ENCODE measurements at regions not wholly inside any gene's neighbourhood (a gene's known extent, or its start where the extent isn't known, plus 50 kb on each side); places are given as distances from the start of the nearest gene placed in this dataset.

- intact Hi-C loops (cut with micrococcal nuclease): no loop called here
- ATAC-seq (no peak), DNase-seq (no peak)
Observed at GRCh38 chr4:34718576-34719245, 1525.6 kb downstream of the ARAP2 start.

DNA sequence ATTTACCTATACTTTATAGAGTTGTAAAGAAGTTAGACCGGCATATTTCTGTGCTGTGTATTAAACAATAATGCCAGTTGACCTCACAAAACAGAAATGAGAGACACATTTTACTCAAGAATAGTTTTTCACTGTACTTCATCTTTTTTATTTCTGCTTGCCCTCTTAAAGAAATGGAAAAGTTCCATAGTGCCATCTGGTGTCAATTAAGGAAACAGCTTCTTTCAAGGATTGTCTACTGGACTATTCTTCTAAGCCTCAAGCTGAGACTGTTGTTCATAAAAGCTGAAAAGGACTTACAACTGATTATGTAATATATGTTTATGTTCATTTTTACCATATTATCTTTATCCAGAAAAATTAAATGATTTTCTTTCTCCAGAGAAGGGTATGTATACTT lies 1523.7 kb downstream of the ARAP2 start:
- no peak for ATAC-seq
- intact Hi-C loops (cut with micrococcal nuclease): no loop called here
- DNase-seq: no peak

GRCh38 chr4:34721835-34722234 lies 1522.5 kb downstream of the ARAP2 start:
- no peak for ATAC-seq
- intact Hi-C loops (cut with micrococcal nuclease): no loop called here

GRCh38 chr4:34723605-34724004 lies 1520.7 kb downstream of the ARAP2 start:
- intact Hi-C loops (cut with micrococcal nuclease): no loop called here
- DNase-seq: no peak
- no peak for ATAC-seq

More at GRCh38 chr4:34721835-34722234, 1522.5 kb downstream of the ARAP2 start:
- no peak for DNase-seq

- intact Hi-C loops (cut with micrococcal nuclease): no loop called here
- ATAC-seq (no peak), DNase-seq (no peak)
Observed at GRCh38 chr4:34724491-34724890, 1519.8 kb downstream of the ARAP2 start.

GRCh38 chr4:34731070-34731469 lies 1513.2 kb downstream of the ARAP2 start:
- DNase-seq (no peak), ATAC-seq (no peak)
- intact Hi-C loops (cut with micrococcal nuclease): no loop called here

GRCh38 chr4:34732176-34732950 lies 1512.0 kb downstream of the ARAP2 start:
- no peak for DNase-seq
- intact Hi-C loops (cut with micrococcal nuclease): no loop called here
- no peak for ATAC-seq

DNA sequence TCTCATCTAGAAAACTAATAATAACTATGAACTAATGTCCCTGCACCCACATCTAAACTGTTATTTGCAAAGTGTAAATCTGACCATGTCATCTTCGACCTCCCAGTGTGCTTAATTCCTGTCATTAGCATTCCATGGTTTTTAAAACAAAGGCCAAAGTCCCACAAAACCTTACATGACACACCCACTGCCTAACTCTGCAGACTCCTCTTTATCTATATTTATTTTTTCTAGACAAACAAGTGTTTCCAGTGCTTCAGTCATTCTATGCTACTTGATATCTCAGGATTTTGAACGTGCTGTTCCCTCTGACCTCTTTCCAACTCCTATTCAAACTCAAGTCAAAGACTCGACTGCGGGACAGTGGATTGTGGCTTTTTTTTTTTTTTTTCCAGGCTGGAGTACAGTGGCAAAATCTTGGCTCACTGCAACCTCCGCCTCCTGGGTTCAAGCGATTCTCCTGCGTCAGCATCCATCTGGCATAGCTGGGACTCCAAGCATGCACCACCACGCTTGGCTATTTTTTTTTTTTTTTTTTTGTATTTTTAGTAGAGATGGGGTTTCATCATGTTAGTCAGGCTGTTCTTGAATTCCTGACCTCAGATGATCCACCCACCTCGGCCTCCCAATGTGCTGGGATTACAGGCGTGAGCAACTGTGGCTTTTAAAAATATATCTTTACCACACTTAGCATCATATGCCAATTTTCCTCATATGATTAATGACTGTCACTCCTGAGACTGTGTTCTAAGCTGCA lies 1511.0 kb downstream of the ARAP2 start:
- intact Hi-C loops (cut with micrococcal nuclease): no loop called here
- no peak for ATAC-seq
- no peak for DNase-seq

- ATAC-seq (no peak), DNase-seq (no peak)
- intact Hi-C loops (cut with micrococcal nuclease): no loop called here
Observed at GRCh38 chr4:34766935-34767334, 1477.4 kb downstream of the ARAP2 start.

DNA sequence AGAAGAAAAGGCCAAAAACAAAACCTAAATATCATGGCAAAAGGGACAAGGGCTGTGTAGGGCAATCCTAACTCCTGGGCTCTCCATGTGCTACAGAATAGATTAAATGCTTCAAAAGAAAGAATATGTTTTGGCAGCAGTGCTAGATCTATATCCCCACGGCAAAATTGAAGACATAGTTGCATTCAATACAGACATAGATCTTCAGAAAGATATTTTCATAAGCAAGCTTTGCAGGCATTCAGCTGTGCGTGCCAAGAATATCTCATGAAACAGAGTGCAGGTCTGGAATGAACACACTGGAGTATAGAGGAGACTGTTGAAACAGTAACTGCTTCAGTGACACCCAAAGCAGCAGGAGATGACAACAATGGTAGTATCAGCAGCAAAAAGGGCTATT lies 1476.9 kb downstream of the ARAP2 start:
- DNase-seq (no peak), ATAC-seq (no peak)
- intact Hi-C loops (cut with micrococcal nuclease): no loop called here

- ATAC-seq (no peak), DNase-seq (no peak)
- intact Hi-C loops (cut with micrococcal nuclease): no loop called here
Observed at GRCh38 chr4:34771632-34772031, 1472.7 kb downstream of the ARAP2 start.

DNA sequence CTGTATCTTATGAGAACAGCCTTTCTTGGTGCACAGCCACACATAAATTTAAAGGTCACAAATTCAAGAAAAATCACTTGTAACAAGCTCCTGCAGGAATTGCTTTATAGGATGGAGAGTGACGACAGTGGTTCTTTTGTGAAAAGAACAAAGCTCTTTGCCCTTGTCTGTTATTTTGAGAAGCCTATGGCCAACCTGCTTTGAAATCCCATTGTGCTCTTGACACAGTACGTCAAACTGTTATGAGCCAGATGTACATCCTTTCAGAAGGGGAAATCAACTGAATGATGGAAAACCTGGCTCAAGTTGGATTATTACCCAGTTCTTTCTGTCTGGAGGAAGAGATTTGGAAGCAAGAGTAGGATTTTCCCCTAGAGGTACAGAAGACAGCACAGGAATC lies 1454.2 kb downstream of the ARAP2 start:
- DNase-seq (no peak), ATAC-seq (no peak)
- intact Hi-C loops (cut with micrococcal nuclease): no loop called here

DNA sequence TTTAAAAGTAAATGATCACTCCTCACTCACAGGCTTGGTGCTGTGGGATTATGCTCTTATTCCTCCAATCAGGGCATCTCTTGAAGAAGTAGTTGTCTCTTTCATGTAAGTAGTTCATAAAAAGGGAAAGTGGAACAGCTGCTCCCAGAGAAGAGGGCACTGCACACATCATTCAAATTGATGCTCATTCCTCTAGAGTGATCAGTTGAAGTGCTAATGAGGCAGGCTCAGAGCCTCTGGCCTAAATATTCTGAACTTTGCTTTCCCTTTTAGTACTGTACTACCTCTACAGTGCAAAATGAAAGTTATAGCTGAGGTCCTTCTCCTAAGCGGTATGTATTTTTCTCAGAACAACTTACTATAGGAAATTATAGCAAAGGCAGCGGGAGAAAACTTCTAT lies 1453.1 kb downstream of the ARAP2 start:
- intact Hi-C loops (cut with micrococcal nuclease): no loop called here
- DNase-seq (no peak), ATAC-seq (no peak)

DNA sequence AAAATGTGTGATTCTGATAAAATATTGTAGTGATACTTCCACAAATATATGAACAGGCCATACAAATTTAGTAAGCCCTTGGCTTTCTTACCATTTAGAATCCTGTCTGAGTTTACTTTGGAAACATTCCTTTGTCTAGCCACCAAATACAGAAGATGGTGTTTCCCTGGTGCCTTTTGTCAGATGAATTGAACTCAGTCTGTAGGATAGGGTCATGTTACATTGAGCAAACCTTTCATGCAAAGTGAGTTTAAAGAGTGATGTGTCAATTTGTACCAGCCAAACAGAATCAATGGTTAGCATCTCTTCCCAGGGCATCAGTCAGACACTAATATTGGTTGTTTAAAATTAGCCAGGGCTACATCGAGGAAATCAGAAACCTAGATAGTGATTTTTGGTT lies 1443.4 kb downstream of the ARAP2 start:
- ATAC-seq (no peak), DNase-seq (no peak)
- intact Hi-C loops (cut with micrococcal nuclease): no loop called here

- ATAC-seq (no peak), DNase-seq (no peak)
- intact Hi-C loops (cut with micrococcal nuclease): no loop called here
Observed at GRCh38 chr4:34814266-34814665, 1430.0 kb downstream of the ARAP2 start.

- ATAC-seq (no peak), DNase-seq (no peak)
- intact Hi-C loops (cut with micrococcal nuclease): no loop called here
Observed at GRCh38 chr4:34824515-34824914, 1419.8 kb downstream of the ARAP2 start.

DNA sequence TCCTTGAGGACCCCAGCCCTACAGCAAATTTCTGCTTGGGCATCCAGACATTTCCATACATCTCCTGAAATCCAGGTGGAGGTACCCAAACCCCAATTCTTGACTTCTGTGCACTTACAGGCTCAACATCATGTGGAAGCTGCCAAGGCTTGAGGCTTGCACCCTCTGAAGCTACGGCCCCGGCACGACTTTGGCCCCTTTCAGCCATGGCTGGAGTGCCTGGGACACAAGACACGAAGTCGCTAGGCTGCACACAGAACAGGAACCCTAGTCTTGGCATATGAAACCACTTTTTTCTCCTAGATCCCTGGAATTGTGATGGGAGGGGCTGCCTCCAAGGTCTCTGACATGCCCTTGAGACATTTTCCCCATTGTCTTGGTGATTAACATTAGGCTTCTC lies 1417.7 kb downstream of the ARAP2 start:
- ATAC-seq (no peak), DNase-seq (no peak)
- intact Hi-C loops (cut with micrococcal nuclease): no loop called here

GRCh38 chr4:34845926-34846325 lies 1398.4 kb downstream of the ARAP2 start:
- intact Hi-C loops (cut with micrococcal nuclease): no loop called here
- DNase-seq (no peak), ATAC-seq (no peak)

GRCh38 chr4:34850421-34850820 lies 1393.9 kb downstream of the ARAP2 start:
- DNase-seq: no peak

GRCh38 chr4:34850968-34851367 lies 1393.3 kb downstream of the ARAP2 start:
- no peak for DNase-seq
- intact Hi-C loops (cut with micrococcal nuclease): no loop called here
- no peak for ATAC-seq

More at GRCh38 chr4:34850421-34850820, 1393.9 kb downstream of the ARAP2 start:
- ATAC-seq: no peak
- intact Hi-C loops (cut with micrococcal nuclease): no loop called here

All from left ventricle myocardium superior (tissue), 1 donor.